Fibroblast of mammary gland (primary cell): ENCODE measurements at regions not wholly inside any gene's neighbourhood (a gene's known extent, or its start where the extent isn't known, plus 50 kb on each side); places are given as distances from the start of the nearest gene placed in this dataset.
"Not testable (repeated sequence)": the region's sequence is repeated elsewhere in the genome, so short reads cannot be mapped to it uniquely, and the experiment has no call there.

Experiments used
- DNase-seq: peaks from one replicate; pipeline ENCODE4 v3.0.0-alpha.2; 2010; ENCODE audit warnings: low read depth
- H3K4me3 ChIP-seq: 2 replicates; pipeline ENCODE4 v1.5.1; 2011; ENCODE audit warnings: low read depth, mild to moderate bottlenecking, low read length, moderate library complexity; ENCODE audit not compliant: control insufficient read depth
- CTCF ChIP-seq: conservative IDR thresholded peaks from 2 replicates; pipeline ENCODE4 v1.5.1; 2011; ENCODE audit warnings: low read depth, low read length, inconsistent platforms; ENCODE audit not compliant: control insufficient read depth, insufficient read depth

GRCh38 chr5:87210076-87210475, 57.6 kb upstream of the RASA1 start:
- no peak for DNase-seq
- TF ChIP-seq CTCF = no peak
- no peak overlapping the region for H3K4me3 ChIP-seq

DNA sequence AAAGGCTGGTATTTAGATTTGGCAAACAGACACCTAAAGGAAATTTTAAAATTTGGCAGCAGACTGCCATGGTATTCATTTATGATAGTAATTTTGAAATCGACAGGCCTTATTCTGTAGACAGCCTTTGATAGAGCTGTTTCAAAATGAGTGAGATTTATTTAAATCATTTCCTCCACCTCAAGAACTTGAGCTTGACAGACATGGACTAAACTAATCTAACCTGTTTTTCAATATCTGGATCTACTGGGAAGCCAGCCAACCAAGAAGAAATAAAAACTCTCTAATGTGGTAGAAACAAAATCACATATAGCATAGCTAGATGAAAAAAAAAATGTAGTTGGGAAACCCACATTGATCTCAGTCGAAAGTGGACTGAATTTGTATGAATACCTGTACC, 56.9 kb upstream of the RASA1 start:
- TF ChIP-seq CTCF = no peak
- H3K4me3 ChIP-seq = no peak overlapping the region
- no peak for DNase-seq

DNA sequence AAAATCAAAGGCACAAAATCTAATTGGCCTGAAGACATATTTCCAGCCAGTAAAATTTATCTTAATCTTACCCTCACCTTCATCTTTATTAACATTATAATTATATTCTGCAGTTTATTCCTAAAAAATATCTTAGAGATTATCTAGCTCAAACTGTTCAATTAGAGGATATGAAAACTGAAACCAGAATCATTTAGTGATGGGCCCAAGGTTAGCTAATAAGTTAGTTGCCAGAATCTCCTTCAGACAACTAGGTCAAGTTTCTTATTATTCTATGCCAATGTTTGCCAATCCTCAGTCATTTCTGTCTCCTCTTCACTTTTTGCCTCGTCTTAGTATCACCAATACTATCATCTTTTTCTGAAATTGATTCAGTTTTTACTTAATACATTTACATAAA, 56.0 kb upstream of the RASA1 start:
- no peak for TF ChIP-seq CTCF
- no peak for DNase-seq
- H3K4me3 ChIP-seq = no peak overlapping the region

DNA sequence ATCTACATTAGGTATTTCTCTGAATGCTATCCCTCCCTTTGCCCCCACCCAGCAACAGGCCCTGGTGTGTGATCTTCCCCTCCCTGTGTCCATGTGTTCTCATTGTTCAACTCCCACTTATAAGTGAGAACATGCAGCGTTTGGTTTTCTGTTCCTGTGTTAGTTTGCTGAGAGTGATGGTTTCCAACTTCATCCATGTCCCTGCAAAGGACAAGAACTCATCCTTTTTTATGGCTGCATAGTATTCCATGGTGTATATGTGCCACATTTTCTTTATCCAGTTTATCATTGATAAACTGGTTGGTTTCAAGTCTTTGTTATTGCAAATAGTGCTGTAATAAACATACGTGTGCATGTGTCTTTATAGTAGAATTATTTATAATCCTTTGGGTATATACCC, 55.5 kb upstream of the RASA1 start:
- not testable (repeated sequence) for H3K4me3 ChIP-seq, DNase-seq

GRCh38 chr5:87217480-87217879, 50.2 kb upstream of the RASA1 start:
- H3K4me3 ChIP-seq, DNase-seq: not testable (repeated sequence)
